ENCODE measurements at regions not wholly inside any gene's neighbourhood (a gene's known extent, or its start where the extent isn't known, plus 50 kb on each side); places are given as distances from the start of the nearest gene placed in this dataset.

DNA sequence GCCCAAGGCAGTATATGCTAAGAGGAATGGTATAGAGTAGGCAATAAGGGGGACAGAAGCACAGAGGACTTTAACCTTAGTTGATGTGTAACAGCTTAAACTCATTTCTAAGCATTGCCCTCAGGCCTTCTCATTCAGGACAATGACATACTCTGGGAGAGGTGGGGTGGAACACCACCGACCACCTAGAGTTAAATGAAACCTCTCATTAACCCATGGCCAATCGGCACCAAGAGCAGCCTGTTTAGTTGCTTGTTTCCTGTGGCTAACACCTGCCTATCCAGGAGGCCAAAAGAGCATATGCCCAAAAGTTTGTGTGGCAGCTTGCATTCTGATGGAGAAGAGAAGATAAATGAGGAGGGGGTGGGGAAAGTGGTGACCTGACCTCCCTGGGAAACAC, 50.0 kb downstream of the PABIR2 start:
- Histone ChIP-seq H3K9me3 (no peaks in the 10 kb centered on the region), H3K36me3 (no peaks in the 10 kb centered on the region), H3K4me3 (no peak overlapping the region), H3K27ac (no peak overlapping the region), H3K4me1 (no peaks in the 10 kb centered on the region), H3K27me3 (no peaks in the 10 kb centered on the region)
- DNase-seq = no peak
- no peak for TF ChIP-seq POLR2A (IDR thresholded peaks at IDR 0.05)
- TF ChIP-seq, protein P1, sequence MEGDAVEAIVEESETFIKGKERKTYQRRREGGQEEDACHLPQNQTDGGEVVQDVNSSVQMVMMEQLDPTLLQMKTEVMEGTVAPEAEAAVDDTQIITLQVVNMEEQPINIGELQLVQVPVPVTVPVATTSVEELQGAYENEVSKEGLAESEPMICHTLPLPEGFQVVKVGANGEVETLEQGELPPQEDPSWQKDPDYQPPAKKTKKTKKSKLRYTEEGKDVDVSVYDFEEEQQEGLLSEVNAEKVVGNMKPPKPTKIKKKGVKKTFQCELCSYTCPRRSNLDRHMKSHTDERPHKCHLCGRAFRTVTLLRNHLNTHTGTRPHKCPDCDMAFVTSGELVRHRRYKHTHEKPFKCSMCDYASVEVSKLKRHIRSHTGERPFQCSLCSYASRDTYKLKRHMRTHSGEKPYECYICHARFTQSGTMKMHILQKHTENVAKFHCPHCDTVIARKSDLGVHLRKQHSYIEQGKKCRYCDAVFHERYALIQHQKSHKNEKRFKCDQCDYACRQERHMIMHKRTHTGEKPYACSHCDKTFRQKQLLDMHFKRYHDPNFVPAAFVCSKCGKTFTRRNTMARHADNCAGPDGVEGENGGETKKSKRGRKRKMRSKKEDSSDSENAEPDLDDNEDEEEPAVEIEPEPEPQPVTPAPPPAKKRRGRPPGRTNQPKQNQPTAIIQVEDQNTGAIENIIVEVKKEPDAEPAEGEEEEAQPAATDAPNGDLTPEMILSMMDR (IDR thresholded peaks at IDR 0.05) = no peak
- no peak for TF ChIP-seq EP300 (IDR thresholded peaks at IDR 0.05; ENCODE audit: low read depth)
- no peak for TF ChIP-seq POLR2AphosphoS5 (IDR thresholded peaks at IDR 0.05)
- intact Hi-C loops (cut with DNase I; ENCODE audit: low total_unique reads) (no loop called here), in situ Hi-C loops (cut with MboI; ENCODE audit: low pct_ligation_motif_present in 1 of 4, low pct_unique_long_range_greater_than_20kb in 1 of 4, low sequenced_read_pairs in 3 of 4) (no loop called here)
- WGBS, 2 donors (ENCODE audit: low coverage in 1 of 2) = 71% methylated on average over 2 of the region's 2 CpGs; no CpG with 5 or more reads in 1 of the 2 donors

DNA sequence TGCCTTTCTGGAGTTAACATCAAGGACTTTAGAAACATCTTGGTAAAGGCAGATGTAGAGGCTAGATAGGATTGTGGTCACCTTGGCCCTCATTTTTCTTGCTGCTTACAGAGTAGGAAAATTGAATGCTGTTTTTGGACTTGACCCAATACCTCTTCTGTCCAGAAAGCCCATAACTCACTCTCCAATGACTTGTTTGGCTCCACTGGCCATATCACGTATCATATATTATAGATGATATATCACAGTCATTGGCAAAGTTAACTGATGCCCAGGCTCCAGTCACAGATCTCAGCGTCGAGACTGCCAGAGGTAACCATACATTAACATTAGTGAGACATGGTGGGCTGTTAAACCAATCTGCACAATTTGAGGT, 50.6 kb downstream of the PABIR2 start:
- no peaks in the 10 kb centered on the region for H3K9me3 ChIP-seq
- intact Hi-C loops (cut with DNase I; ENCODE audit: low total_unique reads) (no loop called here), in situ Hi-C loops (cut with MboI; ENCODE audit: low pct_ligation_motif_present in 1 of 4, low pct_unique_long_range_greater_than_20kb in 1 of 4, low sequenced_read_pairs in 3 of 4) (no loop called here)
- H3K36me3 ChIP-seq = no peaks in the 10 kb centered on the region
- no peak overlapping the region for H3K27ac ChIP-seq
- DNase-seq = no peak
- TF ChIP-seq POLR2AphosphoS5 (IDR thresholded peaks at IDR 0.05) (no peak), EP300 (IDR thresholded peaks at IDR 0.05; ENCODE audit: low read depth) (no peak), POLR2A (IDR thresholded peaks at IDR 0.05) (no peak)
- TF ChIP-seq, protein P1 (IDR thresholded peaks at IDR 0.05) = no peak
- 90% methylated on average over 3 of the region's 3 CpGs; no CpG with 5 or more reads in 1 of the 2 donors for WGBS, 2 donors (ENCODE audit: low coverage in 1 of 2)
- H3K4me3 ChIP-seq = no peak overlapping the region
- H3K4me1 ChIP-seq = no peaks in the 10 kb centered on the region
- H3K27me3 ChIP-seq = no peaks in the 10 kb centered on the region

DNA sequence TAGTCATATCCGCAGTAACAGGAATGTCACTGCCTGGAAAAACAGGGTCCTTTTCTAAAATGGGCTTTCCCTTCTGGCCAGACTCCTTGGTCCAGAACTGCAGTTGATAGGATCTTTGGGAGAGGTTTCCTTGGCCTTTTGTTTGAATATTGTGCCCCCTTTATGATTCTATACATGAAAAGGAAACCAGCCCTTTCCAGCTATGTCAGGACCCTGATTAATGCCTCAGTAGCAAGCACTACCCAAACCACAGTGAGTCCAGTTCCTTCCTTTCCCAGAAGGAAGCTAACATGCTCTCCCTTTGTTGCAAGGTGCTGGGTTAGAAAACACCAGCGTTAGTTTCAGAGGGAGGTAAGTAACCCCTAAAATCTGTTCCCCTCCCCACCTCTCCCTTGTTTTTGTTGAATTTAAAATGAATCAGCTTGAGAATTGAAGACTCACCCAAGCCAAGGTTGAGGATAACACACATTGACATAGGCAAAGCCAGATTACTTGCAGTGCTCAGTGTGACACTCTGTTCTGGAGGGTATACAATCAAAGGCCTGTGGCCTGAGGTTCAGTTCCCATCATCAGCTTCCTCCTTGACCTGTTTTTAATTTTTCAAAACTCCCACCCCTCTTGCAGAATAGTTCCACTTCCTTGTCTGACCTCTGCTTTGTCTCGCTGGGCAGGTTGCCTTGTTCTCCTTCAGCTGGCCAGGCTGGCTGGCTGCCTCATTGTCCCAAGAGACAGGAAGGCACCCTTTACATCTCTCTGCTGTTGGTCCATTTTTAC, 51.2 kb downstream of the PABIR2 start:
- Histone ChIP-seq H3K9me3 (no peaks in the 10 kb centered on the region), H3K4me3 (no peak overlapping the region), H3K36me3 (no peaks in the 10 kb centered on the region), H3K27ac (no peak overlapping the region), H3K27me3 (no peaks in the 10 kb centered on the region), H3K4me1 (no peaks in the 10 kb centered on the region)
- in situ Hi-C loops (cut with MboI; ENCODE audit: low pct_ligation_motif_present in 1 of 4, low pct_unique_long_range_greater_than_20kb in 1 of 4, low sequenced_read_pairs in 3 of 4) = no loop called here
- 71 to 89% methylated on average over 1 to 3 of the region's 3 CpGs for WGBS, 2 donors (ENCODE audit: low coverage in 1 of 2)
- TF ChIP-seq, protein P1 (IDR thresholded peaks at IDR 0.05) = no peak
- TF ChIP-seq EP300 (IDR thresholded peaks at IDR 0.05; ENCODE audit: low read depth) (no peak), POLR2AphosphoS5 (IDR thresholded peaks at IDR 0.05) (no peak), POLR2A (IDR thresholded peaks at IDR 0.05) (no peak)
- intact Hi-C loops (cut with DNase I; ENCODE audit: low total_unique reads) = no loop called here
- no peak for DNase-seq

DNA sequence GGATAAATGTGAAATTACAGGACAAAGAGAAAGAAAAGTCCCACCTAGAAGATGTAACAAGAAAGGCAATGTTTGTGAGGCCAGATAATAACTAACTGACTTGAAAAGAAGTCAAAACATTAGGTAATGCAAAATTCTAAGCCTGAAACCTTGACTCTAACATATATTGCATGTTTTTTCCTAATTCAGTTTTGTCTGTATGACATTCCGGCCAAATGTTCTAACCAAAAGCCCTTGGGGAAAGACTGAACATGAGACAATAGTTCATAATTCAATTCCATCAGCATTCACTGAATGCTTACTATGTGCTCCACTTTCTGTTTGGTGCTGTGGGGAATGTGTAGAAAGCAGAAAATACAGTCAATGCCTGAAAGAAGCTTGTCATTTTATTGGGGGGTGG, 53.9 kb downstream of the PABIR2 start:
- H3K4me1 ChIP-seq = no peaks in the 10 kb centered on the region
- H3K27me3 ChIP-seq = no peaks in the 10 kb centered on the region
- no peak overlapping the region for H3K27ac ChIP-seq
- H3K4me3 ChIP-seq = no peak overlapping the region
- no peaks in the 10 kb centered on the region for H3K9me3 ChIP-seq
- in situ Hi-C loops (cut with MboI; ENCODE audit: low pct_ligation_motif_present in 1 of 4, low pct_unique_long_range_greater_than_20kb in 1 of 4, low sequenced_read_pairs in 3 of 4) (no loop called here), intact Hi-C loops (cut with DNase I; ENCODE audit: low total_unique reads) (no loop called here)
- WGBS, 2 donors (ENCODE audit: low coverage in 1 of 2) = 80 to 89% methylated on average over 1 of the region's 1 CpG
- TF ChIP-seq EP300 (IDR thresholded peaks at IDR 0.05; ENCODE audit: low read depth) (no peak), POLR2AphosphoS5 (IDR thresholded peaks at IDR 0.05) (no peak), POLR2A (IDR thresholded peaks at IDR 0.05) (no peak)
- TF ChIP-seq, protein P1 (IDR thresholded peaks at IDR 0.05) = no peak
- DNase-seq = no peak
- H3K36me3 ChIP-seq = no peaks in the 10 kb centered on the region
